Cardiac fibroblast (primary cell): ENCODE measurements at regions not wholly inside any gene's neighbourhood (a gene's known extent, or its start where the extent isn't known, plus 50 kb on each side); places are given as distances from the start of the nearest gene placed in this dataset.
"Not testable (repeated sequence)": the region's sequence is repeated elsewhere in the genome, so short reads cannot be mapped to it uniquely, and the experiment has no call there.

Source experiments
- DNase-seq, 2 donors: peaks; one replicate each; pipeline versions ENCODE4 v3.0.0 to v3.0.0-alpha.2; 2010; ENCODE audit warnings: low read depth in 2 of 2
- H3K4me3 ChIP-seq, 2 donors: replicated peaks in 1 of 2; 1 replicate in 1 of 2; 2 replicates in 1 of 2; pipeline ENCODE4 v1.5.1; 2011; ENCODE audit warnings: low read depth in 2 of 2, low read length in 2 of 2, mild to moderate bottlenecking in 2 of 2, moderate library complexity in 1 of 2
- TF ChIP-seq, protein P1 (sequence below): IDR thresholded peaks from one replicate; pipeline ENCODE4 v1.5.1; 2011; ENCODE audit warnings: low read depth, mild to moderate bottlenecking, low read length, inconsistent platforms

GRCh38 chr12:47312808-47313426, 233.2 kb upstream of the AMIGO2 start:
- TF ChIP-seq, protein P1, sequence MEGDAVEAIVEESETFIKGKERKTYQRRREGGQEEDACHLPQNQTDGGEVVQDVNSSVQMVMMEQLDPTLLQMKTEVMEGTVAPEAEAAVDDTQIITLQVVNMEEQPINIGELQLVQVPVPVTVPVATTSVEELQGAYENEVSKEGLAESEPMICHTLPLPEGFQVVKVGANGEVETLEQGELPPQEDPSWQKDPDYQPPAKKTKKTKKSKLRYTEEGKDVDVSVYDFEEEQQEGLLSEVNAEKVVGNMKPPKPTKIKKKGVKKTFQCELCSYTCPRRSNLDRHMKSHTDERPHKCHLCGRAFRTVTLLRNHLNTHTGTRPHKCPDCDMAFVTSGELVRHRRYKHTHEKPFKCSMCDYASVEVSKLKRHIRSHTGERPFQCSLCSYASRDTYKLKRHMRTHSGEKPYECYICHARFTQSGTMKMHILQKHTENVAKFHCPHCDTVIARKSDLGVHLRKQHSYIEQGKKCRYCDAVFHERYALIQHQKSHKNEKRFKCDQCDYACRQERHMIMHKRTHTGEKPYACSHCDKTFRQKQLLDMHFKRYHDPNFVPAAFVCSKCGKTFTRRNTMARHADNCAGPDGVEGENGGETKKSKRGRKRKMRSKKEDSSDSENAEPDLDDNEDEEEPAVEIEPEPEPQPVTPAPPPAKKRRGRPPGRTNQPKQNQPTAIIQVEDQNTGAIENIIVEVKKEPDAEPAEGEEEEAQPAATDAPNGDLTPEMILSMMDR = no peak
- no peak for DNase-seq
- H3K4me3 ChIP-seq = no peak overlapping the region

DNA sequence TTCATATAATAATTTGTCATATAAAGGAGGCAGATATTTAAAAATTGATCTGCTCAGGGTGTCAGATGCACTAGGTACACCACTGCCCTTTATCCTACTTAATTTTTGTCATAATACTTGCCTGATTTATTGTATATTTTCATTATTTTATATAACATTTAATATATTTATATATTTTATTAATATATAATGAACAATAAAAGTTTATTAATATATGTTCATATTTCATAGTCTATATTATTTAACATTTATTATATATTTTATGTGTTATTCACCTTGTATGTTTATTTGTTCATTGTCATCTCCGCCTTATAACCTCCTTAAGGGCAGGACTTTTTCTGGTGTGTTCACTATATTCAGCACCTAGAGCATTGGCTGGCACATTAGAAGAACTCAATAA, 232.4 kb upstream of the AMIGO2 start:
- TF ChIP-seq, protein P1 = no peak

DNA sequence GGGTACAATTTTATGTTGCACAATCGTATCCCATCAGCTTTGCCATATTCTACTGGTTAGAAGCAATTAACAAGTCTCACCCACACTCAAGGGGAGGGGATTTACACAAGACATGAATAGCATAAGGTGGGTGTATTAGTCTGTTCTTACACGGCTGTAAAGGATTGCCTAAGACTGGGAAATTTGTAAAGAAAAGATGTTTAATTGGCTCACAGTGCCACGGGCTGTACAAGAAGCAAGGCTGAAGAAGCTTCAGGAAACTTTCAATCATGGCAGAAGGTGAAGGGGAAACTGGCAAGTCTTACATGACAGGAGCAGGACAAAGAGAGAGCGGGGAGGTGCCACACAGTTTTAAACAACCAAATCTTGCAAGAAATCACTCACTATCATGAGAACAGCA, 231.8 kb upstream of the AMIGO2 start:
- TF ChIP-seq, protein P1 = no peak
- H3K4me3 ChIP-seq = no peak overlapping the region
- DNase-seq = no peak

More for the DNA sequence above, 232.4 kb upstream of the AMIGO2 start:
- no peak overlapping the region for H3K4me3 ChIP-seq
- no peak for DNase-seq

- H3K4me3 ChIP-seq = no peak overlapping the region
- TF ChIP-seq, protein P1 = no peak
- no peak for DNase-seq
Measured at GRCh38 chr12:47311010-47311409, 231.3 kb upstream of the AMIGO2 start.

DNA sequence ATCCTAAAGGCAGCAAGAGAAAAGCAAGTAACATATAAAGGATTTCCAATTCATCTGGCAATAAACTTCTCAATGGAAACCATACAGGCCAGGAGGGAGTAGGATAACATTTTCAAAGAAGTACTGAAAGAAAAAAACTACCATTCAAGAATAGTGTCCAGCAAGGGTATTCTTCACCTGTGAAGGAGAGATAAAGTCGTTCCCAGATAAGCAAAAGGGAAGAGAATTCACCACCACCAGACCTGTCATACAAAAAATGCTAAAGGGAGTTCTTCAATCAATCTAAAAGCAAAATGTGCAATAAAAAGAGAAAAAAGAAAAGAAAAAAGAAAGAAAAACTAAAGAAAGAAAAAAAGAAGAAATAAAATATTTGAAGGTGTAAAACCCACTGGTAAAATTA, 228.9 kb upstream of the AMIGO2 start:
- DNase-seq = no peak
- TF ChIP-seq, protein P1 = no peak
- H3K4me3 ChIP-seq = no peak overlapping the region

DNA sequence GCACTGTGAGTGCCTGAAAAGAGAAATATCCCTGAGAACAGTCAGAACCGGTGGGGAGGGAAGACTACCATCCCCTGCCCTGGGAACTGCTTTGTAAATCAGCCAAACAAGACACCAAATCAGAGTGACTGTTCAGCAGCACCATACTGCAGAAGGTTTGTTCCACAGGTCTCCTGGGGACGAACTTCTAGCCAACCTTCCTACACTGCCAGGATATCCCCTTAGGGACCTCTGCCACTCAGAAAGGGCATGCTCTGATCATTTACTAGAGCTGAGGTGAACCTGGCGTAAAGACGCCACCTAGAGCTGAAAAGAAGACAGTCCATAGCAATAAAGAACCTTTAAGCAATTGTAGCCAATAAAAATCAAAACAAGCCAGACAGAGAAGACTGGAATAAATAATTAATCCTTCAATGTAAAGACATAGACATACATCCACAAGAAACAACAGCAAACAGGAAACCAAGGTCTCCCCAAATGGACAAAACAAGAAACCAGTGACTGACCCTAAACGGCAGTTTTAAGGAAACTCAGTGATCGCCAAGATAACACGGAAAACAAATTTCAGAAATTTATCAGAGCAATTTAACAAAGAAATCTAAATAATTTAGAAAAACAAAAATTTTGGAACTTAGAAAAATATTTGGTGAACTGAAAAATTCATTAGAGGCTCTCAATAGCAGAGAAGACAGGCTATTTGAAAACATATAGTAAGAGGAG, 228.1 kb upstream of the AMIGO2 start:
- TF ChIP-seq, protein P1 = peak; percentile 71
- DNase-seq = peak; percentile 84 to 86
- no peak overlapping the region for H3K4me3 ChIP-seq

DNA sequence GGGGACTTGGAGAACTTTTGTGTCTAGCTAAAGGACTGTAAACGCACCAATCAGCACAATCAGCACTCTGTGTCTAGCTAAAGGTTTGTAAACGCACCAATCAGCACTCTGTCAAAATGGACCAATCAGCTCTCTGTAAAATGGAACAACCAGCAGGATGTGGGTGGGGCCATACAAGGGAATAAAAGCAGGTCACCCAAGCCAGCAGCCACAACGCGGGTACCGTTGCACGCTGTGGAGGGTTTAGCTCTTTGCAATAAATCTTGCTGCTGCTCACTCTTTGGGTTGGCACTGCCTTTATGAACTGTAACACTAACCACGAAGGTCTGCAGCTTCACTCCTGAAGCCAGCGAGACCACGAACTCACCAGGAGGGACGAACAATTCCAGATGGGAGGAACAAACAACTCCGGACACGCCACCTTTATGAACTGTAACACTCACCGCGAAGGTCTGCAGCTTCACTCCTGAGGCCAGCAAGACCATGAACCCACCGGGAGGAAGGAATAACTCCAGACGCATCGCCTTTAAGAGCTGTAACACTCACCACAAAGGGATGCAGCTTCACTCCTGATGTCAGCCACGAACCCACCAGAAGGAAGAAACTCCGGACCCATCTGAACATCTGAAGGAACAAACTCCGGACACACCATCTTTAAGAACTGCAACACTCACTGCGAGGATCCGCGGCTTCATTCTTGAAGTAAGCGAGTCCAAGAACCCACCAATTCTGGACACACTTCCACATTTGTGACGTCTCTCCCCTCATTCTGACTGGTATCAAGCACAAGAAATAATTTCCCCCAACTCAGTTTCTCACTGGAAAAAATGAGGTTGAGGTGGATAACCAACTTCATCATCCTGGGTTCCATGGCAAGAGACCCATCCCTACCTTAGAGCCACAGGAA, 227.3 kb upstream of the AMIGO2 start:
- DNase-seq = not testable (repeated sequence)

More for the DNA sequence above, 227.3 kb upstream of the AMIGO2 start:
- H3K4me3 ChIP-seq = not testable (repeated sequence)
